ENCODE measurements at regions not wholly inside any gene's neighbourhood (a gene's known extent, or its start where the extent isn't known, plus 50 kb on each side); places are given as distances from the start of the nearest gene placed in this dataset.

DNA sequence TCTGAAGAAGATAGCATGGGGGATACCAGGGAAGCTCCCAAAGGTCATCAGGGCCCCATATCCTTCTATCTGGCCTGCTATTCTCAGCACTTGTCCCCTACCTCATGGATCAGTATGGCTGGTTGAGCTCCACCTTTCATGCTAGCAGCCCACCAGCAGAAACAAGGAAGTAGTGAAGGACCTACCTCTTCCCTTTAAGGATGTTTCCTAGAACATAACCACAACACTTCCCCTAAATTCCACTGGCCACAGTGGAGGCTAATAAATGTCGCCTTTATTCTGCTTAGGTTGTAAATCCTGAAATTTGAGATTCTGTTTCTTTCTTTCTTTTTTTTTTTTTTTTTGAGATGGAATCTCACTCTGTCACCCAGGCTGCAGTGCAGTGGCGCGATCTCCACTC lies 128.6 kb upstream of the PARP11 start (continued):
- TF ChIP-seq, protein P1, sequence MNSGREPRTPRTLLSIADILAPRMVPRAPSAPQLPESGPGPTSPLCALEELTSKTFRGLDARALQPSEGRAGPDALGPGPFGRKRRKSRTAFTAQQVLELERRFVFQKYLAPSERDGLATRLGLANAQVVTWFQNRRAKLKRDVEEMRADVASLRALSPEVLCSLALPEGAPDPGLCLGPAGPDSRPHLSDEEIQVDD (CRISPR knock-in tag; IDR thresholded peaks at IDR 0.05; ENCODE audit: borderline replicate concordance), result no peak
- no peak for TF ChIP-seq ZNF296 (CRISPR knock-in tag; conservative IDR thresholded peaks at IDR 0.05)

DNA sequence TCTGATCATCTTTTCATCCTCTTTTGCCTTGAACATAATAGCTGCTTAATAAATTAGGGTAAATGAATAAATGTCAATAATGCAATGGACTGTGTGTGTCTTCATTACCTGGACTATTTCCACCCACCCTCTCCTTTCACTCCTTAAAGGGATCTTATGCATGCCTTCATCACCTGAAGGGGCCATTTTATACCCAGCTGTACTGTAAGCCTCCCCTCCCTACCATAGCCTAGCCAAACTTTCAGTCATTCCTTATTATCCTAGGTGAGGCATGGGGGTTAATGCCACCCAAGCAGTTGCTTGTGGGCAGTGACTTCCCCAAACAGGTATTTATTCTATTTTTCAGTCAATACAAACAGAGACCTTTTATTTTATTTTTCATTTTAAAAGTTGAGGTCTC lies 127.8 kb upstream of the PARP11 start:
- peaks cover 63% of the 10 kb centered on the region for H3K4me1 ChIP-seq (ENCODE audit: insufficient read depth, low read length)
- H3K4me2 ChIP-seq (ENCODE audit: low read depth, low read length), result no peak overlapping the region
- intact Hi-C loops (cut with micrococcal nuclease; ENCODE audit: unreplicated experiment) (no loop called here), in situ Hi-C loops (cut with HindIII; ENCODE audit: extremely low pct_ligation_motif_present, low pct_unique_long_range_greater_than_20kb) (no loop called here)
- H3K9ac ChIP-seq (ENCODE audit: insufficient read depth, low read depth, low read length), result no peak overlapping the region
- H4K20me1 ChIP-seq (ENCODE audit: insufficient read depth, low read length), result no peaks in the 10 kb centered on the region
- no peaks in the 10 kb centered on the region for H3K9me3 ChIP-seq (ENCODE audit: low read length)
- no peak for FAIRE-seq
- POLR2A ChIA-PET, result interaction anchor here (0.9 to 6.7 kb wide), 2 partner anchors 12 to 37 kb away, joined by 3 to 135 read pairs; no protein-coding TSS in a partner anchor
- no peak overlapping the region for H3K27ac ChIP-seq (ENCODE audit: extremely low read length, insufficient read depth, low read length)
- TF ChIP-seq PAX8 (CRISPR knock-in tag; IDR thresholded peaks at IDR 0.05; ENCODE audit: borderline replicate concordance) (no peak), ZFP1 (CRISPR knock-in tag; IDR thresholded peaks at IDR 0.05) (peak; percentile 98)
- DNase-seq (ENCODE audit: low spot score), result no peak
- H3K79me2 ChIP-seq (ENCODE audit: insufficient read depth, low read length), result no peaks in the 10 kb centered on the region
- ATAC-seq, result no peak
- no peak overlapping the region for H3K4me3 ChIP-seq (replicated peaks in 1 of 3; ENCODE audit: insufficient read depth in 1 of 3, low read depth in 2 of 3, low read length in 3 of 3)
- H3K36me3 ChIP-seq (replicated peaks in 1 of 2; ENCODE audit: control insufficient read depth in 1 of 2, insufficient read depth in 2 of 2, low read length in 2 of 2), result no peaks in the 10 kb centered on the region
- no TSS peak for BruUV-seq (replicated peaks)
- no peaks in the 10 kb centered on the region for H3K27me3 ChIP-seq (ENCODE audit: control insufficient read depth in 1 of 2, insufficient read depth in 2 of 2, low read length in 2 of 2)
- CTCF ChIA-PET (ENCODE audit: low intra/inter-chr PET ratio, low total read pairs), result no interaction called here
- no peak overlapping the region for H2AFZ ChIP-seq (ENCODE audit: low read length)

DNA sequence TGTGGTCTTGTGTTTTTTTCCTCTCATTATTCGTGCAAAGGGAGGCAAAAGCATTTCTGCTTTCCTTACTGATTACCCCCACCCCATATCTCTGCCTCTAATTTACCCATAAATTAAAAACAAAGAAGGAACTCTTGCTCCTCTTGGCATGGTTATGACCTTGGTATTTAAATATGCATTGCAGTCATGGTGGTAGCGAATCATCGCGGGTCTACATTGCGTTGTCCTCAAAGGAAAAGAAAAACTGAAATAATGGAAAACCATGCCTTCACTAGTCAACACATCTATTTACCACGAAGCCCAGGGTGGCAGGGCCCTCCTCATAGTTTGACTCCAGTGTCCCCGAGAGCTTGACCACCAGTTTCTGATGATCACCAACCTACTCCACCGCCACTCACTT lies 126.7 kb upstream of the PARP11 start:
- in situ Hi-C loops (cut with HindIII; ENCODE audit: extremely low pct_ligation_motif_present, low pct_unique_long_range_greater_than_20kb) (no loop called here), intact Hi-C loops (cut with micrococcal nuclease; ENCODE audit: unreplicated experiment) (loop anchor here (2.0 to 5.0 kb wide), 3 partner anchors 15 to 277 kb away; no protein-coding TSS in a partner anchor)
- Histone ChIP-seq H3K27ac (ENCODE audit: extremely low read length, insufficient read depth, low read length) (peak overlapping the region; percentile 89), H3K79me2 (ENCODE audit: insufficient read depth, low read length) (no peaks in the 10 kb centered on the region), H3K4me3 (replicated peaks in 1 of 3; ENCODE audit: insufficient read depth in 1 of 3, low read depth in 2 of 3, low read length in 3 of 3) (no peak overlapping the region), H3K4me2 (ENCODE audit: low read depth, low read length) (peak overlapping the region; percentile 63), H3K27me3 (ENCODE audit: control insufficient read depth in 1 of 2, insufficient read depth in 2 of 2, low read length in 2 of 2) (no peaks in the 10 kb centered on the region), H3K9me3 (ENCODE audit: low read length) (no peaks in the 10 kb centered on the region), H3K9ac (ENCODE audit: insufficient read depth, low read depth, low read length) (peak overlapping the region; percentile 67), H4K20me1 (ENCODE audit: insufficient read depth, low read length) (no peaks in the 10 kb centered on the region), H3K4me1 (ENCODE audit: insufficient read depth, low read length) (peaks cover 57% of the 10 kb centered on the region), H2AFZ (ENCODE audit: low read length) (no peak overlapping the region), H3K36me3 (replicated peaks in 1 of 2; ENCODE audit: control insufficient read depth in 1 of 2, insufficient read depth in 2 of 2, low read length in 2 of 2) (no peaks in the 10 kb centered on the region)
- CTCF ChIA-PET (ENCODE audit: low intra/inter-chr PET ratio, low total read pairs), result no interaction called here
- 94% methylated on average over 8 of the region's 8 CpGs for WGBS (ENCODE audit: low lambda C conversion rate)
- BruUV-seq (replicated peaks), result no TSS peak
- POLR2A ChIA-PET, result interaction anchor here (0.9 to 6.7 kb wide), 4 partner anchors 13 to 38 kb away, joined by 3 to 135 read pairs (median 10); no protein-coding TSS in a partner anchor
- FAIRE-seq (no peak), ATAC-seq (no peak), DNase-seq (ENCODE audit: low spot score) (no peak)
- TF ChIP-seq ZNF263 (CRISPR knock-in tag; IDR thresholded peaks at IDR 0.05) (no peak), ESRRA (CRISPR knock-in tag; IDR thresholded peaks at IDR 0.05; ENCODE audit: low read depth) (no peak), CEBPG (CRISPR knock-in tag; IDR thresholded peaks at IDR 0.05) (no peak), ZNF430 (CRISPR knock-in tag; IDR thresholded peaks at IDR 0.05) (no peak), ZKSCAN1 (IDR thresholded peaks at IDR 0.05; ENCODE audit: low read length) (no peak), TARDBP (CRISPR knock-in tag; IDR thresholded peaks at IDR 0.05) (0 out of 2 replicates have a peak, but pooled peaks have one; percentile 40), EHMT2 (IDR thresholded peaks at IDR 0.05; ENCODE audit: borderline replicate concordance, low read depth, low read length) (0 out of 2 replicates have a peak, but pooled peaks have one; percentile 19)
- TF ChIP-seq, protein P2, sequence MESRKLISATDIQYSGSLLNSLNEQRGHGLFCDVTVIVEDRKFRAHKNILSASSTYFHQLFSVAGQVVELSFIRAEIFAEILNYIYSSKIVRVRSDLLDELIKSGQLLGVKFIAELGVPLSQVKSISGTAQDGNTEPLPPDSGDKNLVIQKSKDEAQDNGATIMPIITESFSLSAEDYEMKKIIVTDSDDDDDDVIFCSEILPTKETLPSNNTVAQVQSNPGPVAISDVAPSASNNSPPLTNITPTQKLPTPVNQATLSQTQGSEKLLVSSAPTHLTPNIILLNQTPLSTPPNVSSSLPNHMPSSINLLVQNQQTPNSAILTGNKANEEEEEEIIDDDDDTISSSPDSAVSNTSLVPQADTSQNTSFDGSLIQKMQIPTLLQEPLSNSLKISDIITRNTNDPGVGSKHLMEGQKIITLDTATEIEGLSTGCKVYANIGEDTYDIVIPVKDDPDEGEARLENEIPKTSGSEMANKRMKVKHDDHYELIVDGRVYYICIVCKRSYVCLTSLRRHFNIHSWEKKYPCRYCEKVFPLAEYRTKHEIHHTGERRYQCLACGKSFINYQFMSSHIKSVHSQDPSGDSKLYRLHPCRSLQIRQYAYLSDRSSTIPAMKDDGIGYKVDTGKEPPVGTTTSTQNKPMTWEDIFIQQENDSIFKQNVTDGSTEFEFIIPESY (CRISPR knock-in tag; IDR thresholded peaks at IDR 0.05), result peak; percentile 84
